GM19023 (cell line): ENCODE measurements at regions not wholly inside any gene's neighbourhood (a gene's known extent, or its start where the extent isn't known, plus 50 kb on each side); places are given as distances from the start of the nearest gene placed in this dataset.
"Not testable (repeated sequence)": the region's sequence is repeated elsewhere in the genome, so short reads cannot be mapped to it uniquely, and the experiment has no call there.

Source experiments
- ATAC-seq: cut with Tn5 transposase; IDR thresholded peaks from one replicate; pipeline ENCODE4 v1.9.1; 2021; ENCODE audit warnings: mild to moderate bottlenecking, moderate library complexity; ENCODE audit not compliant: unreplicated experiment

- ATAC-seq = no peak
These were observed 1352.2 kb downstream of the SI start for GRCh38 chr3:163726125-163726524.

GRCh38 chr3:163722405-163722804, 1355.9 kb downstream of the SI start:
- no peak for ATAC-seq

GRCh38 chr3:163721596-163721995, 1356.7 kb downstream of the SI start:
- no peak for ATAC-seq

GRCh38 chr3:163717377-163717776, 1360.9 kb downstream of the SI start:
- no peak for ATAC-seq

- ATAC-seq = no peak
These were observed 1369.9 kb downstream of the SI start for GRCh38 chr3:163708428-163708827.

GRCh38 chr3:163707659-163708058, 1370.6 kb downstream of the SI start:
- no peak for ATAC-seq

GRCh38 chr3:163698221-163698620, 1380.1 kb downstream of the SI start:
- not testable (repeated sequence) for ATAC-seq

GRCh38 chr3:163692494-163692893, 1385.8 kb downstream of the SI start:
- no peak for ATAC-seq

- ATAC-seq = no peak
These were observed 1393.6 kb downstream of the SI start for GRCh38 chr3:163684651-163685050.

GRCh38 chr3:163672954-163673353, 1405.3 kb downstream of the SI start:
- ATAC-seq = no peak

GRCh38 chr3:163671201-163671600, 1407.1 kb downstream of the SI start:
- ATAC-seq = no peak

GRCh38 chr3:163664466-163664865, 1413.8 kb downstream of the SI start:
- no peak for ATAC-seq

GRCh38 chr3:163657088-163657487, 1421.2 kb downstream of the SI start:
- ATAC-seq = no peak

- ATAC-seq = no peak
These were observed 1423.3 kb downstream of the SI start for GRCh38 chr3:163655021-163655420.

- no peak for ATAC-seq
These were observed 1434.1 kb downstream of the SI start for GRCh38 chr3:163644172-163644571.

GRCh38 chr3:163632722-163633121, 1445.6 kb downstream of the SI start:
- ATAC-seq = no peak

- ATAC-seq = no peak
These were observed 1451.5 kb downstream of the SI start for GRCh38 chr3:163626753-163627152.

- no peak for ATAC-seq
These were observed 1455.9 kb downstream of the SI start for GRCh38 chr3:163622384-163622783.

GRCh38 chr3:163614886-163615285, 1463.4 kb downstream of the SI start:
- no peak for ATAC-seq

- ATAC-seq = no peak
These were observed 1472.4 kb downstream of the SI start for GRCh38 chr3:163605915-163606314.

- no peak for ATAC-seq
These were observed 1476.9 kb downstream of the SI start for GRCh38 chr3:163601426-163601825.

- ATAC-seq = no peak
These were observed 1491.0 kb downstream of the SI start for GRCh38 chr3:163587342-163587741.

GRCh38 chr3:163582967-163583366, 1495.3 kb downstream of the SI start:
- ATAC-seq = no peak

- no peak for ATAC-seq
These were observed 1501.0 kb downstream of the SI start for GRCh38 chr3:163577271-163577670.
